GM18505 (cell line): ENCODE measurements at regions not wholly inside any gene's neighbourhood (a gene's known extent, or its start where the extent isn't known, plus 50 kb on each side); places are given as distances from the start of the nearest gene placed in this dataset.

Experiments
- ATAC-seq: cut with Tn5 transposase; IDR thresholded peaks from one replicate; pipeline ENCODE4 v1.9.1; 2021; ENCODE audit not compliant: unreplicated experiment
- POLR2A ChIP-seq: IDR thresholded peaks from 4 replicates; pipeline ENCODE4 v1.6.1; 2011; ENCODE audit warnings: borderline replicate concordance; ENCODE audit not compliant: insufficient read depth, insufficient read length; ENCODE audit errors: extremely low read depth

- ATAC-seq: no peak
Observed at GRCh38 chrX:109831326-109831985, 98.4 kb upstream of the ACSL4 start.

DNA sequence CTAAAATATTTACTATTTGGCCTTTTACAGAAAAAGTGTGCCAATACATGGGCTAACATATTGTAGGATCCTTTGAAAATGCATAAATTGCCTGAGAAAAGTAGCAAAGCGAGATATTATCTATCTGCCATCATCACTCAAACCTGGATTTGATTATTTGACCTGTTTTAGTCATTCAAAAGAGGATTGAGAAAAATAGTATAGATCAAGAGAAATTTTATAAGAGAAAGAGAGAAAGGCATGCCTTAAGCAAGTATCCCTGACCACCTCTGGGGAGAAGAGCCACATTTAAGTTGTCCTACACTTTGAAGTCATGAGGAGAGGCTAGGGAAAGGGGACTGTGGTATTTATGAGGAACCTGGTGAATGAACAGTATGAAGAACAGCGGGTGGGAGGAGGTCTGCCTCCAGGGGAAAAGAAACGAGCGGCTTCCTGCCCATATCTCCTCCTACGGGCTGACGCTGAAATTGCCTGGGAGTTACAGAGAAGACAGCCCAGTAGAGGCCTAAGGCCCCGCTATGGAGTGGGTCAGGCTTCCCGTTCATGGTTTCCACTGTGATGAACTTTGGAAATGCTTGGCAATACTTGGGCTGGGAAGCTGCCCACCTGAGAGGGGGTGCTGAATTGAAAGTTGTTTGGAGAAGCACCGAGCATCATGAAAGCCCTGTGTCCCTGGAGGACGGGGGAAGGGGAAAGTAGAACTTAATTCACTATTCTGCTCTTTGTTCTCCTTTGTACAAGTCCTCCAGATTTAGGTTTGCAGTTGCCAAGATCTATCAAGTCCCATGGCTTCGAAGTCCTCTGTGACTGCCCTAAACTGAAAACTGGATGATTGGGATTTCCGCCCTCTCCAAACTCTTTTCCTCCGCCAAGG, 106.9 kb upstream of the ACSL4 start:
- TF ChIP-seq POLR2A: no peak
- no peak for ATAC-seq

More at GRCh38 chrX:109831326-109831985, 98.4 kb upstream of the ACSL4 start:
- no peak for TF ChIP-seq POLR2A

- no peak for ATAC-seq
- TF ChIP-seq POLR2A: no peak
Observed at GRCh38 chrX:109840585-109840984, 107.5 kb upstream of the ACSL4 start.

- TF ChIP-seq POLR2A: no peak
- ATAC-seq: no peak
Observed at GRCh38 chrX:109841257-109841656, 108.2 kb upstream of the ACSL4 start.

- no peak for TF ChIP-seq POLR2A
- no peak for ATAC-seq
Observed at GRCh38 chrX:109841869-109842579, 109.0 kb upstream of the ACSL4 start.

GRCh38 chrX:109842611-109843010, 109.6 kb upstream of the ACSL4 start:
- TF ChIP-seq POLR2A: no peak
- no peak for ATAC-seq

- peak; percentile 60 for ATAC-seq
- TF ChIP-seq POLR2A: no peak
Observed at GRCh38 chrX:109843963-109844751, 111.1 kb upstream of the ACSL4 start.

GRCh38 chrX:109844986-109845385, 111.9 kb upstream of the ACSL4 start:
- TF ChIP-seq POLR2A: no peak
- ATAC-seq: no peak

DNA sequence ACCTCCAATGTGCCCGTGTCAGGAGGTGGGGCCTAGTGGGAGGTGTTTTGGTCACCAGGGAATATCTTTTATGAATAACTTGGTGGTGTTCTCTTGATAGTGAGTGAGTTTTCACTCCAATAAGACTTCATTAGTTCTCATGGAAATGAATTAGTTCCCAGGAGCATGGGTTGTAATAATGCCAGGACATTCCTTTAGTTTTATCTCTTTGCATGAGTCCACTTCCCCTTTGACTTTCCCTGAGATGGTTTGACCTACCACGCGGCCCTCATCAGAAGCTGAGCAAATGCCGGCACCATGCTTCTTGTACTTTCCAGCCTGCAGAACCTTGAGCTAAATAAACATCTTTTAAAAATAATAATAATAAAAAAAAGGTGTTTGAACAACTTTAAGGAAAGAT, 112.9 kb upstream of the ACSL4 start:
- no peak for ATAC-seq
- TF ChIP-seq POLR2A: no peak

GRCh38 chrX:109847257-109848187, 114.5 kb upstream of the ACSL4 start:
- no peak for TF ChIP-seq POLR2A
- no peak for ATAC-seq

- no peak for TF ChIP-seq POLR2A
- ATAC-seq: peak; percentile 49
Observed at GRCh38 chrX:109848461-109849050, 115.5 kb upstream of the ACSL4 start.
